Hematopoietic multipotent progenitor cell (in vitro differentiated cells): ENCODE measurements at regions not wholly inside any gene's neighbourhood (a gene's known extent, or its start where the extent isn't known, plus 50 kb on each side); places are given as distances from the start of the nearest gene placed in this dataset.

Source experiments
- DNase-seq, 3 donors: peaks; one replicate each; pipeline ENCODE4 v3.0.0-alpha.2; 2011 to 2015; ENCODE audit warnings: low read depth in 2 of 3, low spot score in 2 of 3

DNA sequence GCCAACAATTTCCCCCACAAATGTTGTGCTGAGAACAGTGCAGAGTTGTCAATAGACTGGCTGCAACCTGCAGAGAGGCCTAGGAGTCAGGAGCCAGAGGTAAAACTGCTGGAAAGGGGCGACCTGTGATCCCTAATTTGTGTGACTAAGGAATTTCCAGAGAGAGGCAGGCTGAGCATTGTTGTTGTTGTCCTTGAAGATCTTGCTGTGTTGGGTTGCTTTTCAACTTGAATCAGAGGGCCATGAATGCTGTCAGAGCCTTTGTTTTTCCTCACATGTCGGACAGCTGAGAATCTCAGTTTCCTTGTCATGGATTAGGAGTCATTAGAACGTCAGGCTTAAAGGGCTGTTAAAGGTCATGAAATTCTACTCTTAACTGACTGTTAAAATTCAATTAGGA lies 134.6 kb upstream of the ASTN2 start:
- no peak for DNase-seq

DNA sequence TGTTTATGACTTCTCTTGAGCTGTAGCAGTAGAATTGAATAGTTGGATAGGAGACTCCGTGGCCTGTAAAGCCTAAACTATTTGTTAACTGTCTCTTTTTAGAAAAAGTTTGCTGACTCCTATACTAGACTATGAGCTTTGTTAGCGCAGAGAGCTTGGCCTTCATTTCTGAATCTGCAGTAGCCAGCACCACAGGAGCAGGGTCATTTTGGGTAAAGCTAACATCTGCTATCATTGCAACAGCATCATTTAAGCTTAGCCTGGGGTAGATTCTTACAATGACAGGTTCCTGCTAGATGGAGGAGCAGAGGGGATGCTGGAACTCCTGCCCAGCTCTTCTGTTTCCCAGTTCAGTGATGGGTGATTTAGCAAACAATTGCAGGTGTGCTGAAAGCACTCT lies 133.7 kb upstream of the ASTN2 start:
- DNase-seq: no peak

DNA sequence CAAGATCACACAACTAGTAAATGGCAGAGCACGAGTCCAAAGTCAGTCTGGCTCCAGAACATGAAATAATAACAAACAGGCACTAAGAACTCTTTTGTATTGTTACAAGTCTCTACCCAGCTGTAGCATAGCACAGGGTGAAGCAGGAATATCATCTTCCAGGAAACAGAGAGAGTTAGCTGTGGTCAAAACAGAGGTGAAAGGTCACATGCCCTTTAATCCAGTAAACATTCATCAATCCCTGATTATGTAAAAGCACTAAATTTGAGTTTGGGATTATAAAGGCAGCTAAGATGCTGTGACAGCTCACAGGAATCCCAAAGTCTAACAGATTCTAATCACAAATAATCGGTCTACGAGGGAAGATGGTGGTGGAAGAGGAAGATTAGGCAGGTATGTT lies 133.0 kb upstream of the ASTN2 start:
- no peak for DNase-seq

DNA sequence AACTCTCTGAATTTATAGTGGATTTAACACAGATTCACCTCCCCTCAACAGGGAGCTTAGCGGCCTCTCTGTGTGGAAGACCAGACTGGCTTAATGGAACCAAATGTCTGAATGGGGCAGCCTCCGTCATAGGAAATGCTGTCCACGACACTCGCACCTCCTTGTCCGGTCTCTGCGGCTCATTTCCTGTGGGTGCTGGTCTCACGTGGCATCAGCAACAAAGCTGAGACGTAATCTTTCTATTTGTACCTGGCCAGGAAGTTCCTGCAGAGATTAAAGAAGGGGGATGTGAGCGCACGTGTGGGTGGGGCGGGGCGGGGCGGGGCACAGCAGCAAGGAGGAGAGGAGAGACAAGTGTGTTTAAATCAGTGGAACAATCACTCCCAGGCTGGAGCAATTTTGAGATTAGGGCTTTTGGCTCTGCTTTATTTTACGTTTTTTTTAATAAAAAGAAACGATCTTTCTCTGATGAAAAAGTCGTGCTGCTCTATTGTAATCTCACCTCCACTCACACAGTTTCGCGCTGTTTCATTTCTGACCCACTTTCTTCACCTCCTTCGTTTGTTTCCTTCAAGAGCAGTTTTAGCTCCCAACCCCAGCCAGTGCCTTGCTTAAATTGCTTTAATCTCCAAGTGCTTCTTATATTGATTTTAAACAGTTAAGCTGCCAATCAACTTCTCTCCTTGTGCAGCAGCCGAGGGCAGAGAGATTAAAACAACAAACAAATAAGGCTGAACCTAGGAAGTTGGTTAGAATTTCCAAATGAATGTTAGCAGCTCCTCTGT lies 132.2 kb upstream of the ASTN2 start:
- DNase-seq: no peak

DNA sequence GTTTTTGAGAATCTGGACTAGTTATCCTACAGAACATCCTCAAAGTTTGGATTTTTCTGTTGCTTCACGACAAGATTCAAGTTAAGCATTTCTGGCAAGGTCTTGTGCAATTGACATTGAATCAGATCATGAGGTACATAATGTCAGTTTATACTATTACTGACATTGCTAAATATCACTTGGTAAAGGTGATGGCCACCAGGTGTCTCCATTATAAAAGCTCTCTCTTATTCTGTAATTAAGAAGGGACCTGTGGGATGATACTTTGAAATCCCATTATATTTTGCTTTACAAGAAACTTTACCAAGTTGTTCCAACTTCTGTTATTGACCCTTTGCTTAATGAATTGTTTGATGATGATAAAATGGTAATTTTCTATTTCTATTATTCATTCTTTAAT lies 131.0 kb upstream of the ASTN2 start:
- DNase-seq: no peak

DNA sequence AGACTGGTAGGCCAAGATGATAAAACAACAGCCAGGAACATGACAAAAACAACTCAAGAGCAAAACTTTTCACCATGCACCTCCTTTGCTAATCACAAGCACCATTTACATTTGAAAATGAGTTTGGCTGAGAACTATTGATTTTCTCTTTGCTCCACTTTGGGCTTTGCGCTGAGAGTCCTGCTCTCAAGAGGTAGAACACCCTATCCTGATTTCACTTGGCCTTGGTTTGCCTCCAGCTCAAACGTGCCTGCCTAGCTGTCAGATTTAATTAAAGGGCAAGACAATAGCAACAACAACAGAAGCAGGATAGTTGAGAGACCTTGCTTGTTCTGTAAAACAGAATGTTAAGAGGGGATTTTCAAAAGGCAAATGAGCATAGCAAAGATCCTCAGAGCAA lies 128.2 kb upstream of the ASTN2 start:
- no peak for DNase-seq

DNA sequence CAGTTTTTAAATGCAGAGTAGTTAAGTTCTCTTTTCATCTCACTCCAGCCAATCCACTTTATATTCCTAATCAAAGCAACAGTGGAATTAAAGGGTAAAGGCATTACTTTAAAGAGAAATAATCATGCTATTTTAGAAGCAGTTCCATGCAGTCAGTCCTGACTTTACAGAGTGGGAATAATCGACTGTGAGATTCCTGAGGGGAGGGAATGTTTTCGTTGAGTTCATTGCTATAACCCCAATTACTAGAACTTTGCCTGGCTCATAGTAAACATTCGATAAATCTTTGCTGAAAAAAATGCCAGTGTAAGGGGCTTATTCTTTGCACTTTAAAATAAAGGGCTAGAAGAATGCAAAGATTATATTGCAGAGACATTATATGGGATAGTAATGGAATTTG lies 127.2 kb upstream of the ASTN2 start:
- no peak for DNase-seq

DNA sequence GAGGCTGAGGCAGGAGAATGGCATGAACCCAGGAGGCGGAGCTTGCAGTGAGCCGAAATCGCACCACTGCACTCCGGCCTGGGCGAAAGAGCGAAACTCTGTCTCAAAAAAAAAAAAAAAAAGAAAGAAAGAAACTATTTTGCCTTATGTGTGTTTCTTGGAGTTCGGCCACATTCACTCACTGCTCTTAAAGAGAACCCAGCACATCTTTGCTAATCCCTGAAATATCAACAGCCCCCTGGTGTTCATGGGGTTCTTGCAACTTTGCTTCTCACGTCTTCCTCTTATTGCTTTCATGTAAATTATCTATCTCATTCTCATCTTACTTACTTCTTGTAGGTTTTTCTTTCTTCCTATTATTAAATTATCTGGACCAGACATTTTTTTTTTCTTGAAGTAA lies 126.3 kb upstream of the ASTN2 start:
- DNase-seq: no peak

DNA sequence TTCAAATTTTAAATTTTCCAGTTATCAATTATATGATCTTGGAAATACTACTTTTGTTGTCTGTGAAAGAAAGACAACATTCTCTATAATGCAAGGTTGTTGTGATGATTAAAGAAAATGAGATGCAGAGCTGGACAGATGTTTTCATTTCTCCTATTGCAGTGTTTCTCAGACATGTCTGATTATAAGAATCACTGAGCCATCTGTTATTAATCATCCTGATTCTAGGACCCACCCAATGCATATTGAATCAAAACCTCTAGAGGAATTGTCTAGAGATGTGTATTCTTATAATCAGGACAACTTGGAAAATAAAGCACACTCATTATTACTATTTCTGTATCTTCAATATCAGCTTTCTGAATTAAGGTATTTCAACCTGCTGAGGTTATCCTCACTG lies 121.1 kb upstream of the ASTN2 start:
- DNase-seq: no peak

DNA sequence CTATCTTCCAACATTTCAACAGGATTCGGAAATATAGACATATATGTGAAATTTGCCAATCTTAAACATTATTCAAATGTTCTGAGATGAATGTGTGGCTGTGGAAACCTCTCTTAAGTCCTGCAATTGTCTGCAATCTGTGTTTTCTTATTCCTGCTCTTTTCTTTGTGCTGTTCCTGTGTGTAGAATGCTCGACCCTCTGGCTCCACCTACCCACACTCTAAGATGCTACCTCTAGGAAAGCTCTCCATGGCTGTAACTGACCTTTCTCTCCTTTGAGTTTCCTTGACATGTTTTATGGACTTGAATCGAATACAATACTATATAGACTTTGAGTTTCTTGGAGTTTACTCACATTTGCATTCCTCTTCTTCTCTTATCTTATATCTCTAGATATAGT lies 120.6 kb upstream of the ASTN2 start:
- DNase-seq: no peak

DNA sequence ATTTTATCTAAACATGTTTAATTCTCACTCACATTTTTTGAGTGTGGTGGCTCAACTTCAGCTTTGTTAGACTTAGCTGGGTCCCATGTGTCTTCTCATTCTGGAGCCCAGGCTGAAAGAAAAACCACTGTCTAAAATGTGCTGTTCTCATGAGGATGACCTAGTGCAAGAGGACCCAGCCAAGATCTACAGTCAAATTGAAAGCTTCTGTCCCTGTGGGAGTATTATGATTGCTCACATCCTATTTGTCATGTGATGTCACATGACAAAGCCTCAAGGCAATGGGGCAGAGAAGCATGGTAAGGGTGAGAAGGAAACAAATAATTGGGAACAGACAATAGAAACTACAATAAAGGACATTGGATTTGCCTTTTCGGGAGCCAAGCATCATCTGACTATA lies 113.4 kb upstream of the ASTN2 start:
- no peak for DNase-seq

DNA sequence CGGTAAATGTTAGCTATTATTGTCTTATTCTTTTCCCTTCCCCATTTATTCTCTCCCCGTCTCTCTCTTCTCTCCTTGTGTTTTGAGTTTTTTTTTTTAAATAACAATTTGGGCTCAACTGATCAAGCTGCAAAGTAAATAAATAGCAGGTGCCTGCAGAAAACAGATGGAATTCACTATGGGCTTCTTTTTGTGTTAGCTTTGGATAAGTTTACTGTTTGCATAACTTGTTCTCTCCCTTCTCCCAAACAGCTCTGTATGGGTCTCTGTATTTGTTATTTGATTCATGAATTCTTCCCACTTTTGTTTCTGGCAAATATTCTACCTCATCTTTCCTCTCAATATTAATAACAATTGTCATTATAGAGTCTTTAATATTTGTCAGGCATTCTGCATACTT lies 111.8 kb upstream of the ASTN2 start:
- DNase-seq: no peak

DNA sequence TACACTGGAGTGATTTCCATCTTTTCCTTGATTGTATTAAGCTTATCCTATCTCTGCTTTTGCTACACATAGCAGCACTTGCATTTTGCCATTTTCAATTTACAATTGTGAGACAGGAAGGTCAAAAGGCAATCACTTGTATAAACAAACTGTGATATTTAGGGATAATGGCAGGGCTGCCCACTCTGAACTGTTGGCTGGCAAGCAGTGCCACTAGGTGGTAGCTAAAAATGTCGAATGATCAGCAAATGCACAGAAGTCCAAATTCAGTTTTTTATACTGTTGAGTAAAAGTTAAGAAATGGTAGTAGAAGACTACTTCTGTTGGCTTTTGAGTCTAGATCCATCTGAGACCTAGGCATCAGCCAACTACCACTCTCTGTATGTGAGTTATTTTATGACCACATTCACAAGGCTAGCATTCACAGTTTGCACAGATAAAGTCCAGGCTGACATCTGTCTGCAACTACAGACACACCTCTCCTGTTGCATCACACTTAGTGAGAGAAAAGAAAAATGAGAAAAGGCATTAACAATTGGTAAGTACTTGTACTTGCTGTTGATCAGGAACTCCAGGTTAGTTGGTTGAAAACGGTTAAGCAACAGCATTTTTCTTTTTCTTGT lies 108.8 kb upstream of the ASTN2 start:
- DNase-seq: no peak

DNA sequence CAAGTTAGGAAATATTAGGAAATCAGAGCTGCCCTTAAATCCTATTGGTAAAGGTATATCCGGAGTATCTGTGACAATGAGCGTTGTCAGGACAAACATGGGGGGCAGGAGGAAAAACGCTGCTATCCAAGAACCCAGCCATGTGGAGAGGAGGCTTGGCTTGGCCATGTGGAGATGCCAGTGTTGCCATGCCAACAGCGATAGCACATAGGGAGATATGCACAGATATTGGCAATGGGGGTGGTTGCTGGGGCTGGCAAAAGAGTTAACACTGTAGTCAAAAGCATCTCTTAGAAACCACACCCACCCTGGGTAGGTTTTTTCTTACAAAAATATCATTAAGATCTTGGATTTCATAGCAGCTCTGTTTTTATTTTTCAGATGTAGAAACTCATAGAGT lies 106.4 kb upstream of the ASTN2 start:
- DNase-seq: no peak

DNA sequence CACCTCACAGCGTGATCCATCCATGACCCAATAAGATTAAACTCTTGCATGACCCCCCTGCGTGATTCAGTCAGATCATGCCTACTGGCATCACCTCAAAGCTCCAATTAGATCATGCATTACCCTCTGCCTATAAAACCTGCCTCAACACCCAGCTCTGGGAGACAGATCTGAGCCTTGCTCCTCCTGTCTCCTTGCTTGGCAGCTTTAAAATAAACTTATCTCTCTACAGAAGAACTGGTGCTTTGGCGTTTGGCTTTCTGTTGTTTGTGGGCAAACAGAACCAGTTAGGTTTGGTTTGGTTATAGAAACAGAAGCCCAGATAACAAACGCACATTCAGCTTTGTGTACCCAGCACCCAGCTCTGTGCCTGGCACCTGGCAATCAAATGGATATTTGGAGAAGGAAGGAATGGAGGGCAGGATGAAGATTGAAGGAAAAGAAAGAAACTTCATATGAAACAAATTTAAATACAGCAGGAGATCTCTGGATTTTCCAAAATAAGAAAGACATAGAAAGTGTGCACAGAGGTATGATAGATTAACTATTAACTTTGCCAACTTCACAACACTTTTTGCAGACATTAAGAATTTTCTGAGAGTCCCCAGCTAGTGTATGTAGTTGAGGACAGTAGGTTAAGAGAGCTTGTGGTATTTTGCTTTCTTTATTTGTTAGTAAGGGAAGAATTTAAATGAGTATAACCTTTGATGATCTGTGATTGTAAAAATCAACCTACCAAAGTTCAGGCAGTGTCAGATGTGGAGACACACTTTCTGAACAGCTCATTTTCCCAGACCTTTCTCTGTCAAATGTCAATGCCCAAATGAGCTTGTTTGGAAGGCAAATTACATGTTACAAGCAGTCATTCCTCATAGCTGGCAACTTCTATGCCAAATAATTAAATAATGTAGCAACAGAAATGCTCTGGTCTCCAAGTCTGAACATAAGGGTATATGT lies 102.1 kb upstream of the ASTN2 start:
- DNase-seq: no peak

DNA sequence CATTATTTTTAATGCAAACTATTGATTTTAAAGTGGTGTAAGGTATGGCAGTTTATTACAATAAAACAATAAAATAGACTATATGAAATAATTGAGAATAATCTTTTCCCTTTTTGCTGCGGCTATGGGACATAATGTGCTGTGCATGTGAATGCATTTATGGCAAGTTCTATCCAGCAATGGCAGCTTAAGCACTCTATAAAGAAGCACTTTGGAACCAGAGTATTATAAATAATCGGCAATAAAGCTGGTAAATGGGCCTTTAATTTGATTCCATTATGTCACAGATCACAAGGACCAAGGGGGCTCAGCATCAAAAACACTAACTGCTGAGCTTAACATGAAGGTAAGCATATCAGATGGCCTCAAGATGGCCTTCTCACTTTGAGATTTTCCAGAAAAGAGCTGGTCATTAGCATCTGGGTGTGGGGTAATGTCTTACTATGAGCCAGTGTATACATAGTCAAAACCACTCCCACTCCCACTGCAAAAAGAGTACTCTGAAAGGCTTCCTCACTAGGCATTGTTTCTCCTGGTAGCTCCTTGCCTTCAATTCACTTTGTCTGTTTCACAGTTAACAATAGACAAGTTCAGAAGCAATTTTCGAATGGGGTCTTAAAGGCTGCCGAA lies 97.1 kb upstream of the ASTN2 start:
- no peak for DNase-seq

DNA sequence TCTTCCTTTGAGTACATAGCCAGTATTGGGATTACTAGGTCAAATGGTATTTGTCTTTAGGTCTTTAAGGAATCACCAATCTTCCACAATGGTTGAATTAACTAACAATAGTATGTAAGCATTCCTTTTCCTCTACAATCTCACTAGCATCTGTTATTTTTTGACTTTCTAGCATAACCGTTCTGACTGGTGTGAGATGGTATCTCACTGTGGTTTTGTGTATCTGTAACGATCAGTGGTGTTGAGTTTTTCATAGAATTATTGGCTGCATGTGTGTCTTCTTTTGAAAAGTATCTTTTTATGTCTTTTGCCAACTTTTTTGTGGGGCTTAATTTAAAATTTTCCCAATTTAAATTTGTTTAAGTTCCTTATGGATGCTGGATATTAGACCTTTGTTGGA lies 81.5 kb upstream of the ASTN2 start:
- no peak for DNase-seq

DNA sequence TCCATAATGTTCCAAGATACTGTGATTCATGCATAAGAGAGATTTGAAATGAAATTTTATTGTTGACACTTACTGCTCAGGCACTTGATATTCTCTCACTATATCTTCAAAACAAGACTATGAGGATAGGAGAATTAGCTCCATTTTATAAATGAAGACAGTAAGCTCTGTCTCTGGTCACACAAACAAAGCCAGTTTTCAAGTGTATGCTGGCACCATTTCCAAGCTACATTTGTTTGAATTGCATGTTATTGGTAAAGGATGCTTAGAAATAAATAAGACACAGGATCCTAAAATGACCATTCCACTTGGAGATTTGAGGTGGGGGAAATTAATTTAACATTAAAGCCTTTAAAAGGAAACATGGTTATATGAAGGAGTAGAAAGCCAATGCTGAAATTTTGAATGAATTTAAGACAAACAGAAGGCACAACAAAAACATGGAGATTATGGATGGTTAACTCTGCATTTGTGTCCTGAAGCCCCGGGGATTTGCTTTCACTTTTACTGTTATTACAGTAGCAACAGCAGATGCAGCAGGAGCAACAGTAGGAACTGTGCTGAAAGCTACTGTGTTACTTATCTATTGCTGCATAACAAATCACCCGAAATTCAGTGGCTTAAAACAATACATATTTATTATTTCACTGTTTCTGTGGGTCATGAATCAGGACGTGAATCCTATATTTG lies 79.7 kb upstream of the ASTN2 start:
- DNase-seq: no peak

DNA sequence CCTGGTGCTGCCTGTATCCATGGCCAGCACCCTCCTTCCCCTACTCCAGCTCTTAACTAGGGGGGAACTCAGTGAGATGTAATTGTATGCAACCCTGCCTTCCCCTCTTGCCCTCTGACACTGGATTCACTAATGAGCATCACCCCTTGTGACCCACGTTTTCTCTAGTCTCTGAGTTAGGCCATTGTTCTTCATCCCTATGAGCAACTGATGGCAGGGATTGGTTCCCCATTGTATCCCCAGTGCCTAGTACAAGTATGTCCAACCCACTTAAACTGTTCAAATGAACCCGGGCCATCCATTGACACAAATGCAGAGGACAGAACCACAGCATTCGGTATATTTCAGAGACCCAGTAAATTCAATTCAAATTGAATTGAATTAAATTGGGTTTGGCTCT lies 77.6 kb upstream of the ASTN2 start:
- no peak for DNase-seq

DNA sequence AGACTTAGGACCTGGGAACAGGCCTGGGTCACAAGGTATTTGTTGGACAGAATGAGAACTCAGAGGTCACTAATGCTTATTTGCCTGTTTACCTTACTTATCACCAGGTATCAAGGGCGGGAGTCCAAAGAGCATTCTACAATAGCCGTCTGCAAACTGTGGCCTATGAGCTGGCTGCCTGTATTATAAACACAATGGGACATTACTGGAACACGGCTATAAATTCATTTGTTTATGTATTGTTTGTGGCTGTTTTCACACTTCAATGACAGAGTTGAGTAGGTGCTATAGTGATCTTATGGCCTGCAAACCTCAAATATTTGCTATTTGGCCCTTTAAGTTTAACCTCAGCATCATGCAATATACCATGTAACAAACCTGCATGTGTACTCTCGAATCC lies 76.6 kb upstream of the ASTN2 start:
- DNase-seq: no peak

DNA sequence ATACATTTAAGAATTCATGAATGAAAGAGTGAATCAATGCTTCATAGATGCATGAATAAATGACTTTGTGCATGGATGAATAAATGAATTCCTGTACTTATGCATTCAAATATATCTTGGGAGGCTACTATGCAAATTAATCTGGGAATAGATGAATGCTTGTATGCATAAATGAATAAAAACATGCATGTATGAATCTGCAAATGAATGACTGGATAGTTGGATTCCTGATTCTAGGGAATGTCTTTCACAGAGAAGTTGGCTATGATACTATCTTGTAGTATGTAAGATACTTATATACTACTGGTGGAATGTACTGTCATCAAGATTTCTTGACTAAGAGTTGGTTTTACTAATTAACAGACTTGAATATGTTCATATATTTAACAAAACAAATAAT lies 75.3 kb upstream of the ASTN2 start:
- DNase-seq: no peak
